GM18502 (cell line): ENCODE measurements at regions not wholly inside any gene's neighbourhood (a gene's known extent, or its start where the extent isn't known, plus 50 kb on each side); places are given as distances from the start of the nearest gene placed in this dataset.
"Not testable (repeated sequence)": the region's sequence is repeated elsewhere in the genome, so short reads cannot be mapped to it uniquely, and the experiment has no call there.

Experiments
- ATAC-seq: cut with Tn5 transposase; IDR thresholded peaks from one replicate; pipeline ENCODE4 v1.9.1; 2021; ENCODE audit warnings: mild to moderate bottlenecking; ENCODE audit not compliant: unreplicated experiment, poor library complexity

GRCh38 chr9:28394774-28395173, 821.5 kb upstream of the C9orf72 start:
- ATAC-seq, result no peak

GRCh38 chr9:28396058-28396457, 822.8 kb upstream of the C9orf72 start:
- ATAC-seq, result no peak

GRCh38 chr9:28407351-28407750, 834.1 kb upstream of the C9orf72 start:
- no peak for ATAC-seq

- no peak for ATAC-seq
These were observed 836.6 kb upstream of the C9orf72 start for GRCh38 chr9:28409919-28410318.

GRCh38 chr9:28410411-28410810, 837.1 kb upstream of the C9orf72 start:
- ATAC-seq, result no peak

- no peak for ATAC-seq
These were observed 840.2 kb upstream of the C9orf72 start for GRCh38 chr9:28413471-28413870.

GRCh38 chr9:28423255-28423654, 850.0 kb upstream of the C9orf72 start:
- no peak for ATAC-seq

- no peak for ATAC-seq
These were observed 862.2 kb upstream of the C9orf72 start for GRCh38 chr9:28435456-28435855.

- ATAC-seq, result no peak
These were observed 866.4 kb upstream of the C9orf72 start for GRCh38 chr9:28439688-28440087.

- ATAC-seq, result no peak
These were observed 870.2 kb upstream of the C9orf72 start for GRCh38 chr9:28443461-28443860.

- no peak for ATAC-seq
These were observed 871.4 kb upstream of the C9orf72 start for GRCh38 chr9:28444637-28445036.

- no peak for ATAC-seq
These were observed 871.9 kb upstream of the C9orf72 start for GRCh38 chr9:28445211-28445610.

GRCh38 chr9:28453918-28454317, 880.6 kb upstream of the C9orf72 start:
- no peak for ATAC-seq

GRCh38 chr9:28456861-28457260, 883.6 kb upstream of the C9orf72 start:
- ATAC-seq, result no peak

- no peak for ATAC-seq
These were observed 891.4 kb upstream of the C9orf72 start for GRCh38 chr9:28464481-28465216.

- no peak for ATAC-seq
These were observed 898.0 kb upstream of the C9orf72 start for GRCh38 chr9:28471261-28471660.

GRCh38 chr9:28487561-28487960, 914.3 kb upstream of the C9orf72 start:
- ATAC-seq, result no peak

GRCh38 chr9:28491121-28491520, 917.8 kb upstream of the C9orf72 start:
- no peak for ATAC-seq

GRCh38 chr9:28498168-28498567, 924.9 kb upstream of the C9orf72 start:
- ATAC-seq, result not testable (repeated sequence)

GRCh38 chr9:28502189-28502588, 928.9 kb upstream of the C9orf72 start:
- ATAC-seq, result no peak

GRCh38 chr9:28502741-28503140, 929.5 kb upstream of the C9orf72 start:
- no peak for ATAC-seq

- no peak for ATAC-seq
These were observed 930.3 kb upstream of the C9orf72 start for GRCh38 chr9:28503573-28503972.
